ENCODE measurements at regions not wholly inside any gene's neighbourhood (a gene's known extent, or its start where the extent isn't known, plus 50 kb on each side); places are given as distances from the start of the nearest gene placed in this dataset.

DNA sequence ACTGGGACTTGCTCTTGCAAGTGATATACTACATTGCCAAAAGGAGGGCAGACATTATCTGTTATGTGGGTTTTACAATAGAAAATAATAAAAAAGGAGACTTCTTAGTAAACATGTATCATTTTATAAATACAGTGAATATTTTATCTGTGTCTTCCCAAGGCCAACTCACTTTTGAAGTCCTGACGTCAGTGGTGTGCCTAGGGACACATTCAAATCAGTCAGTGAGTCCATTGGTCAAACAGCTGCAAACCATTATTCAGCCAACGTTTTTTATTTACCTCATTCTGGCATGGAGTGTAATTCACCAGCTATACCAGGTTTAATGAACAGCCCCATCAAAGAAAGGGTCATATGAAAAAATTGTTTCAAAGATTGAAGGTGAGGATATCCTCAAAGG is 263.7 kb downstream of the IPMK start:
- DNase-seq = no peak

DNA sequence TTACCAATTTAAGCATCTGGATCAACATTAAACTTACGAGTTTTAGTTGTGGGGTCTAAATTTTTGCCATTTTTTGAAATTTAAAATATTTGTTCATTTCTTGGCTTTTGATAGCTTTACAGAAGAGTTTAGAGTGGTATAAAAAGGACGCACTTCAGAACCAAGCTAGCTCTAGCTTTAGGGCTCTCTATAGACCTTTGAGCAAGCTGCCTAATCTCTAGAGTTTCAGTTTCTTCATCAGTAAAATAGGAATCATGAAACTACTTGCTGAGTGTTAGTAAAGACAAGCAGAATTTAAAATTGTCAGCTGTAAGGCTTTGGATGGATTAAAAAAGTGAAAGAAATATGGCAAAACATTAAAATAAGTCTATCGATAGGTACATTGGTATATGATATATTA is 266.5 kb downstream of the IPMK start:
- no peak for DNase-seq

DNA sequence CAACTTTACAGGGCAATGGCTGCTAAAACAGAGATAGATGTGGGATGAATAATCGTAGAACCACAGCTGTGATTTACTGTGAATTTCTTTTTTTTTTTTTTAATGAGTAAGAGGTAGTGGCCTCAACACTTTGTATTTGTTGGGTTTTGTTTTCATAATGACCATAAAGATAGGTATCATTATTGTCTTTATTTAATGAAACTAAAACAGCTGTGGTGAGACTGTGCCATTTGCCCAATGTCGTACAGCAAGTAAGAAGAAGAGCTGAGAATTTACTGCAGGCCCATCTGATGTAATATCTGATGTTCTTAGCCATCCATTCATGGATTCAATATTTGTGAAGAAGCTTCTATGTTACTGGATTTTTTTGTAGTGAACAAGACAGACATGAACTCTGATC is 271.2 kb downstream of the IPMK start:
- DNase-seq = no peak

DNA sequence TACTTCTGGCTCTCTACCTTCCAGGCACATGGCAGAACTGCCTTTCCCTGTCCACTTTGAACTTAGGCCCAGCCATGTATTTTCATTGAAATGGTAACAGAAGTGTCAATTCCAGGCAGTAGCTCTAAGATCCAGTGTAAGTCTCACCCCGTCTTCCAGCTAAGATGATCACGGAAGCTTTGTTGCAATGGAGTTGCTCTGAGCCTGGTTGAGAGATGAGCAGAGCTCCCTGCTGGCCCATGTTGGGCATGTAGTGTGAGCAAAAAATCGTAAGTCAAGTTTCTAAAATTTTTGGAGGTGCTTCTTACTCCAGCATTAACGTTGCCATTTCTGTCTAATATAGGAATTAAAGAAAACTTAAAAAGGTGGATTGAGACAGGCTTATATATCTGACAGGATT is 274.4 kb downstream of the IPMK start:
- no peak for DNase-seq

- no peak for DNase-seq
Observed at GRCh38 chr10:57992321-57993077, 275.2 kb downstream of the IPMK start.

DNA sequence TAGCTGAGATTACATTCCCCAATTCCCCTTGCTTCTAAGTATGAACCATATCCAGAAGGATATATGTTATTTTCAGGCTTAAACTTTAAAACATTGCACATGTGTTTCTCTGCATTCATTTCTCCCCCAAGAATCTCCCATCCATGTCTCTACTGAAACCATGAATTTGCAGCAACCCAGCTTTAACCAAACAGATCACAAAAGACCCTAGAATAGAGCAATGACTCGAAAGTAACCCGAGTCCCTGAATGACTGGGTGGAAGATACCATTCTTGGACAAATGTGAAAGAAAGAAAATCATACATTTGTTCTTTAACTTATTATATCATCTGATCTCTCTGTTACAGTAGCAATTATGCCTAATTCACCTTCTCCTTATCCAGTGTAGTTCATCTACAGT is 278.7 kb downstream of the IPMK start:
- DNase-seq = no peak

GRCh38 chr10:57987055-57987721 is 280.5 kb downstream of the IPMK start:
- DNase-seq = no peak

DNA sequence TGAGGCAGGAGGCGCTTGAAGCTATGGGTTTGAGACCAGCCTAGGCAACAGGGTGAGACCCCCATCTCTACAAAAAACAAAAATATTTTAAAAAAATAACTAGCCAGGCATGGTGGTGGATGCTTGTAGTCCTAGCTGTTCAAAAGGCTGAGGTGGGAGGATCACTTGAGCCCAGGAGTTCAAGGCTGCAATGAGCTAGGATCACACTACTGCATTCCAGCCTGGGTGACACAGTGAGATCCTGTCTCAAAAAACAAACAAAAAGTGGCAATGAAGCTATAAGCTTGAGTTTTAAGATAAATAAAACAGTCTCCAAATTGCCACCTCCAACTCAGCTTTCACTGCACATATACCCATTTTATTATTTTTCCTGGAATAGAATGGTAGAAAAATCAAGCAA is 281.3 kb downstream of the IPMK start:
- no peak for DNase-seq

- DNase-seq = no peak
Observed at GRCh38 chr10:57983281-57983791, 284.4 kb downstream of the IPMK start.

- DNase-seq = no peak
Observed at GRCh38 chr10:57982091-57982490, 285.6 kb downstream of the IPMK start.

DNA sequence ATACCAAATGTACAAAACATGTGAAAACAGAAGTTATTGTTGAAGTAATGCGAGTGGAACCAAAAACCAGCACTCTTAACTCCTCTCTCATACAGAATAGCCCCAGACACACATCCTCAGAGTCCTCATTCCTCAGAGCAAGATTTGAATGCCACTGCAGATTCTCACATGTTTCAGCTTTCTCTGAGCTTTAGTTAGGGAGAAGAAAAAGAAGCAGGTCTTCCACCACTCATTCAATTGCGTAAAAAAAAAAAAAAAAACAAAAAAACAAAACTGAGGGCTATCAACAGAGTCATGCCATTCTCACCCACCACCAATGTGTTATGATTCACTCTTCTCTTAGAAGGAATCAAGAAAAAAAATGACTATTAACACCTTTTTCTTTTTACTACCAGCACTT is 287.7 kb downstream of the IPMK start:
- DNase-seq = no peak

DNA sequence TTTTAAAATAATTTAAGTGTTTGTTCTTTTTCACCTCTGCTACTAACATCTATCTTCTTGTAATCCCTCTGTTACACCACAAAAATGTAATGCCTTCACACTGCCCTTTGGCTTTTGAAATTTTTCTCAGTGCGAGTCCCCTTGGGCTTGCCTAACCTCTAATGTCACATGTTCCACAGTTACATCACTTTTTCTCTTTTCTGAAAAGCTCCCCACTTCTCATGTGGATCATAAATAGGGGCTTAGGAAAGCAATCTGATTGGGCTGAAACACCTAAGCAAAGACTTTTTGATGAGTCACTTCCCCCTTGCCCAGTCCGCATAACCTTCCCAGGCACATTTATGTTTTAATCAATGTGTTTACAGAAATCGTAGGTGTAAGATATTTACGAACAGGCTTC is 288.2 kb downstream of the IPMK start:
- DNase-seq = no peak

DNA sequence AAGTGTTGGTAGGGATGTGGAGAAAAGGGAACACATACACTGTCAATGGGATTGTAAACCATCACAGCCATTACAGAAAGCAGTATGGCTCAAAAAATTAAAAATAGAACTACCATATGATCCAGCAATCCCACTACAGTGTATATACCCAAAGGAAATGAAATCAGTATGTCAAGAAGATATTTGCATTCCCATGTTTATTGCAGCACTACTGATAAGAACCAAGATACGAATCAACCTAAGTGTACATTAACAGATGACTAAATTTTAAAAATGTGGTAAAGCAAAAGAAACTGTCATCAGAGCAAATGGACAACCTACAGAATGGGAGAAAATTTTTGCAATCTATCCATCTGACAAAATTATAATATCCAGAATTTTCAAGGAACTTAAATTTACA is 290.4 kb downstream of the IPMK start:
- DNase-seq = no peak

- no peak for DNase-seq
Observed at GRCh38 chr10:57973451-57973850, 294.2 kb downstream of the IPMK start.

DNA sequence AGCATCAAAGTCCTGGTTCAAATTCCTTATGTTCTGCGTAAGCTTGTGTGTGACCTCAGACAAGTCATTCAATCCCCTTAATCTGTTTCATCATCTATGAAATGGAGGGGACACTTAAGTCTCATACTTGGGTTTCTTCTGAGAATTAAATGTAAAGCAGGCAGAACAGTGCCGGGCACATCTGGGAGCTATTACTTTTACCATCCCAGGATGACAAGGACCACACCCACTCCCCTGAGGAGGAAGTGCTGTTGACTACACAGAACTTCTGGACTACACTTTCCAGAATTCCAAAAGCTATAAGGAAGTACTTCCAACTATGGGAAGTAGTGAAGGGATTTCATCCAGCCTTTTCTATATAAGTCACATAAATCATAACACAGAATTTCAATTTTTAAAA is 294.9 kb downstream of the IPMK start:
- no peak for DNase-seq

DNA sequence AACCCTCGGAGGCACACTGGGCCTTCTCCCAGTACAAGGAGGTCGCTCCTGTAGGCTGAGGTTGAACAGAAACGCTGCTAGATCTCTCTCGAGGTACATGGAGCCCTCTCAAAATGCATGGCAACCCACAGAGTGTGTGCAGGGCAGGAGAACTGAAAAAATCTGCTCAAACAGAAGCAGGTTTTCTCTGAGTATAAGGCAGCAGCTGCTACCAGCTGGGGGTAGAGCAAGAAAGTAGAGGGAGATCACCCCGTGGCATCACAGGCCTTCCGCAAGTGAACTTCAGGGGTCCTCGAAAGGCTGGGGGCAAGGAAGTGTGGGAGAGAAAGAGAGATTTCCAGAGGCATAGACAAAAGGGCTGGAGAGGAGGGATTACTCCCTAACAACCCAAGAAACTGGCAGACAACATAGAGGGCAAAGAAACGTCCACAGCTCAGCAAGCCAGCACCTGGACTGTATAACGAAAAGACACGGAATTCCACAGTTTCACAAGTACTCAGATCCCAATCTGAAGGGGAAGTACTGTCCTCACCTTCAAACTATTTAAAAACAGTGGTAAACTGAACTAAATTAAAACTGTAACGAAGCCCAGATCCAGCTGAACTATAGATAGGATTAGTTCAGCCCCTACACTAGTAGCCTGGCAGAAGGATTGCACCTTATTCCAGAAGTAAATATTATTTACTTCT is 299.2 kb downstream of the IPMK start:
- DNase-seq = no peak

DNA sequence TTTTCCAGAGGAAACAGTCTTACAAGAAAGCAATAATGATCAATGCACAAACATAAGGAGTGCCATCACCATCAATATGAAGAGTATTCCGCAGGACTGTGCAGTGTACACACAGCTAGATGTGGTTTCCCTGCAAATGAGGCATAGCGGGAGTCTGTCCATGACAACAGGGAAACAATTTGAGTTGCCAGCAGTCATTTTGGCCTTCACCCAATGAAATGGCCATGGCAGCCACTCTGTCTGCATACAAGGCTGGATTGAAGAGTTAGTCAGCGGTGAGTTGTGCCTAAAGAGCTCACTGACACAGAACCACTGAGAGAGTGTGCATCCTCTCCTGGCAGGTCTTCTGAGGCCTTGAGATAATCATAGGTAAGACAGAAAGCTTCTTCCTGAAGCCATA is 303.3 kb downstream of the IPMK start:
- no peak for DNase-seq

DNA sequence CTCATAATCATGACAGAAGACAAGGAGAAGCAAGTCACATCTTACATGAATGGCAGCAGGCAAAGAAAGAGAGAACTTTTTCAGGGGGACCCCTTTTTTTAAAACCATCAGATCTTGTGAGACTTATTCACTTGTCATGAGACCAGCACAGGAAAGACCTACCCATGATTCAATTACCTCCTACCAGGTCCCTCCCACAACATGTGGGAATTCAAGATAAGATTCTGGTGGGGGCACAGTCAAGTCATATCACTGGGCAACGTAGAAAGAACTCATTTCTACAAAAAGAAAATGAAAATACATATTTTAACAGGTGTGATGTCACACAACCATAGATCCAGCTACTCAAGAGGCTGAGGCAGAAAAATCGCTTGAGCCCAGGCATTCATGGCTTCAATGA is 304.1 kb downstream of the IPMK start:
- DNase-seq = no peak

DNA sequence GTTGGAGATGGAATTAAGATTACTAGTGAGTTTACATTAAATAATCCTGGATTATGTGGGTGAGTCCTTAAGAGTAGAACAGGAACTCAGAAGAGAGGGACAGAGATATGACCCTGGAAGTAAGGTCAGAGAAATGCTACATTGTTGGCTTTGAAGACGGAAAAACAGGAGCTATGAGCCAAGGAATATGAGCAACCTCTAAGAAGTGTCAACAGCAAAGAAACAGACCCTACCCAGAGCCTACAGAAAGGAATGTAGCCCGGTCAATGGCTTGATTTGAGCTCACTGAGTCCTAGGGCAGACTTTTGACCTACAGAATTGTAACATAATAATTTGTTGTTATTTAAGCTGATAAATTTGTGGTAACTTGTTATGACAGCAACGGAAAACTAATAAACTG is 304.9 kb downstream of the IPMK start:
- no peak for DNase-seq

- DNase-seq = no peak
Observed at GRCh38 chr10:57961487-57961886, 306.2 kb downstream of the IPMK start.

- DNase-seq = no peak
Observed at GRCh38 chr10:57960406-57960805, 307.3 kb downstream of the IPMK start.

GRCh38 chr10:57959318-57960006 is 308.2 kb downstream of the IPMK start:
- DNase-seq = no peak

GRCh38 chr10:57955076-57955475 is 312.6 kb downstream of the IPMK start:
- DNase-seq = no peak

Measured in suppressor macrophage treated with lipopolysaccharide for 1 hour (primary cell).